ENCODE measurements at regions not wholly inside any gene's neighbourhood (a gene's known extent, or its start where the extent isn't known, plus 50 kb on each side); places are given as distances from the start of the nearest gene placed in this dataset.

- no peak for DNase-seq (ENCODE audit: low read depth)
- in situ Hi-C loops (cut with HindIII; ENCODE audit: low sequenced_read_pairs): no loop called here
- no peak for TF ChIP-seq CTCF (IDR thresholded peaks at IDR 0.05; ENCODE audit: low read depth, low read length, missing control alignments)
- no peak overlapping the region for H3K4me3 ChIP-seq (ENCODE audit: low read depth, low read length)
These were observed 90.2 kb upstream of the ERCC4 start for GRCh38 chr16:13829697-13830299.

GRCh38 chr16:13833515-13833914, 86.4 kb upstream of the ERCC4 start:
- in situ Hi-C loops (cut with HindIII; ENCODE audit: low sequenced_read_pairs): no loop called here
- no peak overlapping the region for H3K4me3 ChIP-seq (ENCODE audit: low read depth, low read length)
- no peak for DNase-seq (ENCODE audit: low read depth)
- no peak for TF ChIP-seq CTCF (IDR thresholded peaks at IDR 0.05; ENCODE audit: low read depth, low read length, missing control alignments)

GRCh38 chr16:13835387-13835786, 84.6 kb upstream of the ERCC4 start:
- H3K4me3 ChIP-seq (ENCODE audit: low read depth, low read length): no peak overlapping the region

GRCh38 chr16:13835935-13836730, 83.8 kb upstream of the ERCC4 start:
- TF ChIP-seq CTCF (IDR thresholded peaks at IDR 0.05; ENCODE audit: low read depth, low read length, missing control alignments): no peak
- in situ Hi-C loops (cut with HindIII; ENCODE audit: low sequenced_read_pairs): no loop called here
- DNase-seq (ENCODE audit: low read depth): no peak
- H3K4me3 ChIP-seq (ENCODE audit: low read depth, low read length): no peak overlapping the region

More at GRCh38 chr16:13835387-13835786, 84.6 kb upstream of the ERCC4 start:
- no peak for TF ChIP-seq CTCF (IDR thresholded peaks at IDR 0.05; ENCODE audit: low read depth, low read length, missing control alignments)
- DNase-seq (ENCODE audit: low read depth): no peak
- in situ Hi-C loops (cut with HindIII; ENCODE audit: low sequenced_read_pairs): no loop called here

- in situ Hi-C loops (cut with HindIII; ENCODE audit: low sequenced_read_pairs): no loop called here
- H3K4me3 ChIP-seq (ENCODE audit: low read depth, low read length): no peak overlapping the region
- no peak for DNase-seq (ENCODE audit: low read depth)
- TF ChIP-seq CTCF (IDR thresholded peaks at IDR 0.05; ENCODE audit: low read depth, low read length, missing control alignments): no peak
These were observed 81.4 kb upstream of the ERCC4 start for GRCh38 chr16:13838401-13839190.

GRCh38 chr16:13839577-13839976, 80.4 kb upstream of the ERCC4 start:
- TF ChIP-seq CTCF (IDR thresholded peaks at IDR 0.05; ENCODE audit: low read depth, low read length, missing control alignments): no peak
- in situ Hi-C loops (cut with HindIII; ENCODE audit: low sequenced_read_pairs): no loop called here
- no peak for DNase-seq (ENCODE audit: low read depth)
- H3K4me3 ChIP-seq (ENCODE audit: low read depth, low read length): no peak overlapping the region
